ENCODE measurements at regions not wholly inside any gene's neighbourhood (a gene's known extent, or its start where the extent isn't known, plus 50 kb on each side); places are given as distances from the start of the nearest gene placed in this dataset.

GRCh38 chr3:6182476-6182875 is 678.4 kb upstream of the GRM7 start:
- TF ChIP-seq CTCF (IDR thresholded peaks at IDR 0.05; ENCODE audit: borderline replicate concordance, extremely low read depth, low read length, poor library complexity, severe bottlenecking) (no peak), EZH2 (IDR thresholded peaks at IDR 0.05; ENCODE audit: borderline replicate concordance, low read depth, low read length, severe bottlenecking) (no peak)

Data from DND-41 (cell line).